ENCODE measurements at regions not wholly inside any gene's neighbourhood (a gene's known extent, or its start where the extent isn't known, plus 50 kb on each side); places are given as distances from the start of the nearest gene placed in this dataset.

- H3K4me1 Mint-ChIP-seq (ENCODE audit: unreplicated experiment): no peaks in the 10 kb centered on the region
Measured at GRCh38 chrX:95878874-95879273, 805.8 kb upstream of the DIAPH2 start.

GRCh38 chrX:95884186-95884585, 800.5 kb upstream of the DIAPH2 start:
- Mint-ChIP-seq H3K4me1 (ENCODE audit: unreplicated experiment) (no peaks in the 10 kb centered on the region), H3K4me3 (ENCODE audit: unreplicated experiment) (no peak overlapping the region), H3K9me3 (ENCODE audit: unreplicated experiment) (no peaks in the 10 kb centered on the region)

More at GRCh38 chrX:95878874-95879273, 805.8 kb upstream of the DIAPH2 start:
- Mint-ChIP-seq H3K27me3 (ENCODE audit: unreplicated experiment) (no peaks in the 10 kb centered on the region), H3K9me3 (ENCODE audit: unreplicated experiment) (no peaks in the 10 kb centered on the region), H3K27ac (ENCODE audit: unreplicated experiment) (no peak overlapping the region), H3K4me3 (ENCODE audit: unreplicated experiment) (no peak overlapping the region), H3K36me3 (ENCODE audit: low read depth, unreplicated experiment) (no peaks in the 10 kb centered on the region)
- no peak for DNase-seq (ENCODE audit: low spot score)
- no peak for TF ChIP-seq CTCF (IDR thresholded peaks at IDR 0.05; ENCODE audit: unreplicated experiment)

GRCh38 chrX:95885074-95885473, 799.6 kb upstream of the DIAPH2 start:
- no peaks in the 10 kb centered on the region for H3K36me3 Mint-ChIP-seq (ENCODE audit: low read depth, unreplicated experiment)
- H3K4me1 Mint-ChIP-seq (ENCODE audit: unreplicated experiment): no peaks in the 10 kb centered on the region
- no peaks in the 10 kb centered on the region for H3K27me3 Mint-ChIP-seq (ENCODE audit: unreplicated experiment)
- H3K4me3 Mint-ChIP-seq (ENCODE audit: unreplicated experiment): no peak overlapping the region
- no peak for TF ChIP-seq CTCF (IDR thresholded peaks at IDR 0.05; ENCODE audit: unreplicated experiment)
- H3K27ac Mint-ChIP-seq (ENCODE audit: unreplicated experiment): no peak overlapping the region
- DNase-seq (ENCODE audit: low spot score): no peak
- H3K9me3 Mint-ChIP-seq (ENCODE audit: unreplicated experiment): no peaks in the 10 kb centered on the region

More at GRCh38 chrX:95884186-95884585, 800.5 kb upstream of the DIAPH2 start:
- H3K36me3 Mint-ChIP-seq (ENCODE audit: low read depth, unreplicated experiment): no peaks in the 10 kb centered on the region
- no peak overlapping the region for H3K27ac Mint-ChIP-seq (ENCODE audit: unreplicated experiment)
- H3K27me3 Mint-ChIP-seq (ENCODE audit: unreplicated experiment): no peaks in the 10 kb centered on the region
- no peak for DNase-seq (ENCODE audit: low spot score)
- TF ChIP-seq CTCF (IDR thresholded peaks at IDR 0.05; ENCODE audit: unreplicated experiment): no peak

- Mint-ChIP-seq H3K27me3 (ENCODE audit: unreplicated experiment) (no peaks in the 10 kb centered on the region), H3K4me1 (ENCODE audit: unreplicated experiment) (no peaks in the 10 kb centered on the region), H3K27ac (ENCODE audit: unreplicated experiment) (no peak overlapping the region), H3K9me3 (ENCODE audit: unreplicated experiment) (no peaks in the 10 kb centered on the region), H3K36me3 (ENCODE audit: low read depth, unreplicated experiment) (no peaks in the 10 kb centered on the region), H3K4me3 (ENCODE audit: unreplicated experiment) (no peak overlapping the region)
- DNase-seq (ENCODE audit: low spot score): no peak
- no peak for TF ChIP-seq CTCF (IDR thresholded peaks at IDR 0.05; ENCODE audit: unreplicated experiment)
Measured at GRCh38 chrX:95889279-95889678, 795.4 kb upstream of the DIAPH2 start.

- Mint-ChIP-seq H3K9me3 (ENCODE audit: unreplicated experiment) (no peaks in the 10 kb centered on the region), H3K27ac (ENCODE audit: unreplicated experiment) (no peak overlapping the region), H3K4me3 (ENCODE audit: unreplicated experiment) (no peak overlapping the region), H3K27me3 (ENCODE audit: unreplicated experiment) (no peaks in the 10 kb centered on the region), H3K4me1 (ENCODE audit: unreplicated experiment) (no peaks in the 10 kb centered on the region), H3K36me3 (ENCODE audit: low read depth, unreplicated experiment) (no peaks in the 10 kb centered on the region)
- DNase-seq (ENCODE audit: low spot score): no peak
- TF ChIP-seq CTCF (IDR thresholded peaks at IDR 0.05; ENCODE audit: unreplicated experiment): no peak
Measured at GRCh38 chrX:95893636-95894035, 791.0 kb upstream of the DIAPH2 start.
